NOMO-1 treated with DMSO at 0.1 percent for 48 hours (cell line): ENCODE measurements at regions not wholly inside any gene's neighbourhood (a gene's known extent, or its start where the extent isn't known, plus 50 kb on each side); places are given as distances from the start of the nearest gene placed in this dataset.
"Not testable (repeated sequence)": the region's sequence is repeated elsewhere in the genome, so short reads cannot be mapped to it uniquely, and the experiment has no call there.

ENCODE experiments used
- DNase-seq: peaks from one replicate; lab custom pipeline; 2025; ENCODE audit not compliant: unreplicated experiment; lab: John Stamatoyannopoulos, UW

GRCh38 chr12:25384038-25384892 lies 133.5 kb upstream of the KRAS start:
- no peak for DNase-seq

DNA sequence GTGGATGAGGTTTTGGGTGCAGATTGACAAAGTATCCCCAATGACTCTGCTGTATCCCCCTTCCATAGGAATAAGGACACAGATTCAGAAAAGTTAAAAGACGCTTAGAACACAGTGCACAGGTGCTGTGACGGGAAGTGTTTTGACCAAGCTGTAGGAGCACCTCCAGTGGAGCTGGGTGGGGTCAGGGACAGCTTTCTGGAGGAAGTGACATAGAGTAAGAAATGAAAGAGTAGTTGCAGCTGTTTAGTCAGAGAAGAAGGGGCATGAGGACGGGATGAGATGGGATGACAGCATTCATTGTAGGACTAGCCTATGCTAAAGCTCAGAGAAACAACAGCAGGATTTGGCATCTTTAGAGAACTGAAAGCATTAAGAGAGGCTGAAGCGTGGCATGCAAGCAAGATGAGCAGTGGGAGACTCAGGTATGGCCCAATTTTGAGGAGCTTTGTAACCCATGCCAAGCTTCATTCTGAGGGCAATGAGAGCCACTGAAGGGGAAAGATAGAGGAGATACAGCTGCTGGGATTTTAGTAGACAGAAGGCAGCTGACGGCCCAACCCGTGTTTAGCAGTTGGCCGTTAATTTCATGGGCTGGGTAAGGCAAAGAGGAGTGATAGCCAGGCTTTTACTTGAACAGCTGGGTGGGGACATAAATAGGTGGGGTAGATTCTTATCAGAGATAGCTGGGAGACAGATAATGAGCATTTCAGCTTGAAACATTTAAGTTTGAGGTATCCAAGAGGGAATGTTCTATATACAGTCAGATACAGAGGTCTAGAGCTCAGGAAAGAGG lies 131.8 kb upstream of the KRAS start:
- DNase-seq: no peak

- DNase-seq: peak; percentile 60
These were observed 126.9 kb upstream of the KRAS start for GRCh38 chr12:25377469-25378177.

DNA sequence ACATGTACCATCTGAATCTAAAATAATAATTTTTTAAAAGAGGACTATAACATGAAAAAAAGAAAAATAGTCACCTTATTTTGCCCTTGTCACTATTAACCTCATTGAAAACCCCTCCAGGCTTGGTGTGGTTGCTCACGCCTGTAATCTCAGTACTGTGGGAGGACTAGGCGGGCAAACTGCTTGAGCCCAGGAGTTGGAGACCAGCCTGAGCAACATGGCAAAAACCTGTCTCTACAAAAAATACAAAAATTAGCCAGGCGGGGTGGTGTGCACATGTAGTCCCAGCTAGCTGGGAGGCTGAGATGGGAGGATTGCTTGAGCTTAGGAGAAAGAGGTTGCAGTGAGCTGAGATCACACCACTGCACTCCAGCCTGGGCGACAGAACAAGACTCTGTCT lies 126.3 kb upstream of the KRAS start:
- no peak for DNase-seq

DNA sequence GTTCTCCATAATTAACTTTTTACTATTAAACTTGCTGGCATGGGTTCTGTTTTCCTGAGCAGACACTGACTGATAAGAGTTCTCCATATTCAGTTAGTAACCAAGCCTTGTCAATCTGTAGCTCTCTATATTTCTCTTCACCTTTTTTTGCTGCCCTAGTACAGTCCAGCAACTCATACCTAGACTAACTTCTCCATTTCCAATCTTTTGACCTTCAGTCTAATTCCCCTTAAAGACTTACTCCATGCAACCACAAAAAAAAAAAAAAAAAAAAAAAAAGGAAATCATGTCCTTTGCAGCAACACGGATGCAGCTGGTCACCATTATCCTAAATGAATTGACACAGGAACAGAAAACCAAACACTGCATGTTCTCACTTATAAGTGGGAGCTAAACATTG lies 125.7 kb upstream of the KRAS start:
- peak; percentile 32 for DNase-seq

GRCh38 chr12:25372969-25373817 lies 122.5 kb upstream of the KRAS start:
- no peak for DNase-seq

GRCh38 chr12:25372002-25372401 lies 121.3 kb upstream of the KRAS start:
- DNase-seq: no peak

DNA sequence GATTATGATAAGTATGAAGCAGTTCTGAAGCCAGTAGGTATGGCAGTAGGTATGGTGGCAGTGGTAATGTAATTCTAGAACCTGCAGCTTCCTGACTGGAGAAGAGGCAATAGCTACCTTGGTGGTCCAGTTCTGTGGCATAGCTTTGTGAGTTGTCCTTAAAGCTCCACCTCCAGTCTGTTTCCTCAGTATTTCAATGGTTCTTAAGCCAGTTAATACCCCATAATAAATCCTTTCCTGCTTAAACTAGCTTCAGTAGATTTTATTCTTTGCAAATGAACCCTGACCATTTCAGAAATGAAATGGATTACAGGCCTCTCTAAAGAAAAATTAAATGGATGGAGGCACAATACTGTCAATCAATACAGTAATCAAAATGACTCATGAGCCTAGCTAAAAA lies 117.8 kb upstream of the KRAS start:
- no peak for DNase-seq

DNA sequence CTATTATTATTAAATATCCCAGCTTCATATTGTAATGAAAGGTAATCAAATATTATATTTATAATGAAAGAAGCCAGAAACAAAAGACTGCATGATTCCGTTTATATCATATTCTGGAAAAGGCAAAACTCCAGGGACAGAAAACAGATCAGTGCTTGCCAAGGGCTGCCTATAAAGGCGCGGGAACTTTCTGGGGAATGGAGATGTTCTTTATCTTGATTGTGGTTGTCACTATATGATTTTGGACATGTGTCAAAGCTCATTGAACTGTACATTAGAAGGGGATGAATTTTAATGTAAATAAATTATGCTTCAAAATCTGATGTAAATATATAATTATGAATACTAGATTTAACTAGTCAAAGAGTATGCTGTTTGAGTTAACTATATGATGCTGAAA lies 115.4 kb upstream of the KRAS start:
- DNase-seq: no peak

- no peak for DNase-seq
These were observed 114.6 kb upstream of the KRAS start for GRCh38 chr12:25365340-25365730.

DNA sequence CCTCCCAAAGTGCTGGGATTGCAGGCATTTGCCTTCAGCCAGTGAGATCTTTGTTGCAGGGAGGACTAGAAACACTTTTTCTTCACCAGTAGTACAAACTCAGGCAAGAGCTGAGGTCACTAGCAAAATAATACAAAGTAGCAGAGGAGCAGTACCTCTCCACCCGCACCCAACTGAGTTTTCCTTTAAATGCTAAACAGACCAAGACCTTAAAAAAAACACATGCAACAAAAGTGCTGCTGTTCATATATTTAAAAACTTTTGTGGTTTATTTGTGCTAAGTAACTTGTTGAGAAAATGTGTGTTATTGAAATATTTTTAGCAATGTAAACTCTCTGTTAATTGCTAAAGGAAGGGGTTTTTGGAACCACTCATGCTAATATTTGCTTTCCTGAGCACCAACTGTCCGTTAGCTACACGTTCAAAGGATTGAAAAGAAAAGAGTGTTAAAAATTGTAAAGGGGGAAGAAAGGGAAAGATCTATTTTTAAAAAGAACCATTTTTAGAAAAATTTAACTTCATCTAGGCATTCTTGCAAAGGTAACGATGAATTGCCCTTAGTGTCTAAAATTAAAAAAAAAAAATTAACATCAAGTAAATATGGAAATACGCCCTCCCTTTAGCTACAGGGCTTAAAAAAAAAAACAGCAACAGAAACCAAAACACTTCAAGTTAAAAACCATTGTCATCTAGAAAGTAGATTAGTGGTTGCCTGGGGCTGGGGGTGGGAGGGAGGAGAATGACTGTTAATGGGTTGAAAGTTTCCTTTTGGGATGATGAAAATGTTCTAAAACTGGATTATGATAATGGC lies 114.0 kb upstream of the KRAS start:
- DNase-seq: no peak

- no peak for DNase-seq
These were observed 111.9 kb upstream of the KRAS start for GRCh38 chr12:25362646-25363045.

DNA sequence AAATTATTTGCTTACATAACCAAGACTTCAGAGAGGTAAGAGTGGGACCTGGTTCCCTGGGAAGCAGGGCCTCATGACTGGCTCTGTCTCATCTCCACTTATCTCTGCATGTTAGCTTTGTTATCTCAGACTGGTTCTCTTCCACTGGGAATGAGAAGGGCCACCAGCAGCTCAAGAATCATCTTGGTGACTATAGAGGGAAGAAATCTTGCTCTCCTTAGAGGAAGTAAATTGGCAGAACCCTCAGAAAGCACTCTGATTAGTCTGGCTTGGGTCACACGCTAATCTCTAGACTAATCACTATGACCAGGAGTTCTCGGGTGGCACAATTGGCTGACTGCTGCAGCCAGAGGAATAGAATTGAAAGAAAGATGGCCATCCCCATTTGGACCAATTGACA lies 110.8 kb upstream of the KRAS start:
- no peak for DNase-seq

- DNase-seq: no peak
These were observed 106.9 kb upstream of the KRAS start for GRCh38 chr12:25357595-25357994.

GRCh38 chr12:25352942-25353341 lies 102.2 kb upstream of the KRAS start:
- DNase-seq: not testable (repeated sequence)

GRCh38 chr12:25352083-25352918 lies 101.6 kb upstream of the KRAS start:
- DNase-seq: no peak

DNA sequence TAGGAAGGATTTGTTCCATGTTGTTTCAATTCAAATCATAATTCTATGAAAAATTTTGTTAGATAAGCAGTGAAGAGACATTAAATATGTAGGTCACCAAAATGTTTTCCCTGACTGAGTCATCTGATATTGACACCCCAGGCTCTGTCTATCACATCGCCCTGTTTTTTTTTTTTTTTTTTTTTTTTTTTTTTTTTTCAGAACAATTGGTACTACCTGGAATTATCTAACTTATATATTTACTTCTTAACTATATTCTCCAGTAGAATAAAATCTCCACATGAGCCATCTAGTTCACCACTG lies 97.8 kb upstream of the KRAS start:
- no peak for DNase-seq

- peak; percentile 13 for DNase-seq
These were observed 97.2 kb upstream of the KRAS start for GRCh38 chr12:25347716-25348592.
